ENCODE measurements at regions not wholly inside any gene's neighbourhood (a gene's known extent, or its start where the extent isn't known, plus 50 kb on each side); places are given as distances from the start of the nearest gene placed in this dataset.

DNA sequence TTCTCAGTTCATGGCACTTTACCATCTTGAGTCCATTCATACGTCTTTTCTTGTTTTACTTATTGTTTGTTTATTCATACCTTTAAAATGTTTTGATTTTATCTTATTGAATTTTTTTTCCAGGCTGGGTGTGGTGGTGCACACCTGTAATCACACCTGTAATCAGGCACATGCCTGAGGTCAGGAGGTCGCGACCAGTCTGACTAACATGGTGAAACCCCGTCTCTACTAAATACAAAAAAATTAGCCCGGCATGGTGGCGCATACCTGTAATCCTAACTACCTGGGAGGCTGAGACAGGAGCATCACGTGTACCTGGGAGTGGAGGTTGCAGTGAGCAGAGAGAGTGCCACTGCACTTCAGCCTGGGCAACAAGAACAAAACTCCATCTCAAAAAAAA is 104.1 kb upstream of the MROH9 start:
- Histone ChIP-seq H3K36me3 (ENCODE audit: control insufficient read depth in 4 of 4, insufficient read depth in 4 of 4, low read length in 4 of 4) (no peaks in the 10 kb centered on the region), H3K4me3 (no peak overlapping the region), H3K4me1 (ENCODE audit: control insufficient read depth in 5 of 5, insufficient read depth in 5 of 5, low read length in 5 of 5) (no peaks in the 10 kb centered on the region), H3K27ac (ENCODE audit: low read depth in 1 of 2, low read length in 1 of 2) (no peak overlapping the region), H3K9me3 (ENCODE audit: control insufficient read depth in 4 of 4, insufficient read depth in 3 of 4, low read length in 3 of 4) (peaks cover 0 to 4% (median 0%) of the 10 kb centered on the region in 4 donors), H3K27me3 (ENCODE audit: control insufficient read depth in 3 of 3, insufficient read depth in 3 of 3, low read length in 2 of 3) (no peaks in the 10 kb centered on the region), H3K9ac (ENCODE audit: insufficient read depth in 1 of 2, low read length in 2 of 2) (no peak overlapping the region)
- TF ChIP-seq, protein P1, sequence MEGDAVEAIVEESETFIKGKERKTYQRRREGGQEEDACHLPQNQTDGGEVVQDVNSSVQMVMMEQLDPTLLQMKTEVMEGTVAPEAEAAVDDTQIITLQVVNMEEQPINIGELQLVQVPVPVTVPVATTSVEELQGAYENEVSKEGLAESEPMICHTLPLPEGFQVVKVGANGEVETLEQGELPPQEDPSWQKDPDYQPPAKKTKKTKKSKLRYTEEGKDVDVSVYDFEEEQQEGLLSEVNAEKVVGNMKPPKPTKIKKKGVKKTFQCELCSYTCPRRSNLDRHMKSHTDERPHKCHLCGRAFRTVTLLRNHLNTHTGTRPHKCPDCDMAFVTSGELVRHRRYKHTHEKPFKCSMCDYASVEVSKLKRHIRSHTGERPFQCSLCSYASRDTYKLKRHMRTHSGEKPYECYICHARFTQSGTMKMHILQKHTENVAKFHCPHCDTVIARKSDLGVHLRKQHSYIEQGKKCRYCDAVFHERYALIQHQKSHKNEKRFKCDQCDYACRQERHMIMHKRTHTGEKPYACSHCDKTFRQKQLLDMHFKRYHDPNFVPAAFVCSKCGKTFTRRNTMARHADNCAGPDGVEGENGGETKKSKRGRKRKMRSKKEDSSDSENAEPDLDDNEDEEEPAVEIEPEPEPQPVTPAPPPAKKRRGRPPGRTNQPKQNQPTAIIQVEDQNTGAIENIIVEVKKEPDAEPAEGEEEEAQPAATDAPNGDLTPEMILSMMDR (IDR thresholded peaks at IDR 0.05; ENCODE audit: control extremely low read depth, extremely low read depth) = no peak
- DNase-seq = no peak
- 92 to 93% methylated on average over 7 of the region's 7 CpGs for WGBS, 2 donors
- no peak for ATAC-seq (ENCODE audit: insufficient read depth, low FRiP score)

DNA sequence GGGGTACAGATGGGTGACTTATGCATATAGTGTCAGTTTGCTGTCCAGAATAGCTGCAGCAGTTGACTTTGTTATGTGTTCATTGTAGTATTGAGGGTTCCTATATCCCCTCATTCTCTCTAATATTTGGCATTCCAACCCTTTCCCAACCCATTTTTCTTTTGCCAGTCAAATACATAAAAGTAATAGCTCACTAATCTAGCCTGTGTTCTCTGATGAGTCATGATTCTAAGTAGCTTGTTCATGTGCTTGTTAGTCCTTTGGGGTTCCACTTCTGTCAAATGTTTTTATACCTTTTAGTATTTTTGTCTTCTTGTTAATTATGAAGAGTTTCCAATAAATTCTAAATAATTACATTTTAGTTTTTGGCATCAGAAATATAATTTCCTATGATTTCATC is 99.2 kb upstream of the MROH9 start:
- Histone ChIP-seq H3K4me3 (no peak overlapping the region), H3K9me3 (ENCODE audit: control insufficient read depth in 4 of 4, insufficient read depth in 3 of 4, low read length in 3 of 4) (peaks cover 0 to 4% (median 0%) of the 10 kb centered on the region in 4 donors), H3K27ac (ENCODE audit: low read depth in 1 of 2, low read length in 1 of 2) (no peak overlapping the region), H3K27me3 (ENCODE audit: control insufficient read depth in 3 of 3, insufficient read depth in 3 of 3, low read length in 2 of 3) (no peaks in the 10 kb centered on the region), H3K36me3 (ENCODE audit: control insufficient read depth in 4 of 4, insufficient read depth in 4 of 4, low read length in 4 of 4) (no peaks in the 10 kb centered on the region), H3K4me1 (ENCODE audit: control insufficient read depth in 5 of 5, insufficient read depth in 5 of 5, low read length in 5 of 5) (no peaks in the 10 kb centered on the region), H3K9ac (ENCODE audit: insufficient read depth in 1 of 2, low read length in 2 of 2) (no peak overlapping the region)
- ATAC-seq (ENCODE audit: insufficient read depth, low FRiP score) (no peak), DNase-seq (no peak)
- TF ChIP-seq, protein P1 (IDR thresholded peaks at IDR 0.05; ENCODE audit: control extremely low read depth, extremely low read depth) = no peak

DNA sequence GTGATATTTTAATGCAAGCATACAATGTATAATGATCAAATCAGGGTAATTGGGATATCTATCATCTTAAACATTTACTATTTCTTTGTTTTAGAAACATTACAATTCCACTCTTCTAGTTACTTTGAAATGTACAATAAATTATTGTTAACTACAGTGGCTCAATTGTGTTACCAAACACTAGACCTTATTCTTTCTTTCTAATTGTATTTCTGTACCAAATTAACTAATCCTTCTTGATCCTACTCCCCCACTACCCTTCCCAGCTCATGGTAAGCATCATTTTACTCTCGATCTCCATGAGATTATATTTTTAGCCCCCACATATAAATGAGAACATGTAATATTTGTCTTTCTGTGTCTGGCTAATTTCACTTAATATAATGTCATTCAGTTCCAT is 95.0 kb upstream of the MROH9 start:
- Histone ChIP-seq H3K27me3 (ENCODE audit: control insufficient read depth in 3 of 3, insufficient read depth in 3 of 3, low read length in 2 of 3) (no peaks in the 10 kb centered on the region), H3K9ac (ENCODE audit: insufficient read depth in 1 of 2, low read length in 2 of 2) (no peak overlapping the region), H3K4me3 (no peak overlapping the region), H3K27ac (ENCODE audit: low read depth in 1 of 2, low read length in 1 of 2) (no peak overlapping the region), H3K9me3 (ENCODE audit: control insufficient read depth in 4 of 4, insufficient read depth in 3 of 4, low read length in 3 of 4) (no peaks in the 10 kb centered on the region), H3K4me1 (ENCODE audit: control insufficient read depth in 5 of 5, insufficient read depth in 5 of 5, low read length in 5 of 5) (no peaks in the 10 kb centered on the region), H3K36me3 (ENCODE audit: control insufficient read depth in 4 of 4, insufficient read depth in 4 of 4, low read length in 4 of 4) (no peaks in the 10 kb centered on the region)
- DNase-seq (no peak), ATAC-seq (ENCODE audit: insufficient read depth, low FRiP score) (no peak)
- TF ChIP-seq, protein P1 (IDR thresholded peaks at IDR 0.05; ENCODE audit: control extremely low read depth, extremely low read depth) = no peak
- 81 to 82% methylated on average over 1 of the region's 1 CpG for WGBS, 2 donors

DNA sequence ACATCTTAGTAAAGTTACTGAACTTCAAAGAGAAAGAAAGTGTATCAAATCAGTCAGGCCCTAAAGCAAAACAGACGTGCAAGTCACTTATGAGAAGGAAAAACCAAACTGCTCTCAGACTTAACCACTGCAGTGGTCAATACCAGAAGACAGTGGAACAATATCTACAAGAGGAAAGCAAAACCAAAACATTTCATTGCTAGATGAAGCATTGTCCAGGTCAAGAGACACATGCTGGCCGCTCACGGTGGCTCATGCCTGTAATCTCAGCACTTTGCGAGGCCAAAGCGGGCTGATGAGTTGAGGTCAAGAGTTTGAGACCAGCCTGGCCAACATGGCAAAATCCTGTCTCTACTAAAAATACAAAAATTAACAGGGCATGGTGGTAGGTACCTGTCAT is 82.0 kb upstream of the MROH9 start:
- Histone ChIP-seq H3K4me3 (no peak overlapping the region), H3K36me3 (ENCODE audit: control insufficient read depth in 4 of 4, insufficient read depth in 4 of 4, low read length in 4 of 4) (no peaks in the 10 kb centered on the region), H3K27me3 (ENCODE audit: control insufficient read depth in 3 of 3, insufficient read depth in 3 of 3, low read length in 2 of 3) (no peaks in the 10 kb centered on the region), H3K9ac (ENCODE audit: insufficient read depth in 1 of 2, low read length in 2 of 2) (no peak overlapping the region), H3K9me3 (ENCODE audit: control insufficient read depth in 4 of 4, insufficient read depth in 3 of 4, low read length in 3 of 4) (no peaks in the 10 kb centered on the region), H3K27ac (ENCODE audit: low read depth in 1 of 2, low read length in 1 of 2) (no peak overlapping the region), H3K4me1 (ENCODE audit: control insufficient read depth in 5 of 5, insufficient read depth in 5 of 5, low read length in 5 of 5) (no peaks in the 10 kb centered on the region)
- 91% methylated on average over 5 of the region's 5 CpGs for WGBS, 2 donors
- no peak for DNase-seq
- ATAC-seq (ENCODE audit: insufficient read depth, low FRiP score) = no peak
- TF ChIP-seq, protein P1 (IDR thresholded peaks at IDR 0.05; ENCODE audit: control extremely low read depth, extremely low read depth) = no peak
